SK-N-MC (cell line): ENCODE measurements at regions not wholly inside any gene's neighbourhood (a gene's known extent, or its start where the extent isn't known, plus 50 kb on each side); places are given as distances from the start of the nearest gene placed in this dataset.

Source experiments
- DNase-seq: peaks from one replicate; pipeline ENCODE4 v3.0.0-alpha.2; 2011; ENCODE audit warnings: low read depth, low spot score
- H3K27ac ChIP-seq: fragments of 200-600 bp; sonication (generic); 2 replicates; pipeline ENCODE4 v1.5.1; 2016; ENCODE audit warnings: mixed run types
- H3K36me3 ChIP-seq: fragments of 200-600 bp; sonication (generic); 2 replicates; pipeline ENCODE4 v1.6.1; 2017; ENCODE audit warnings: antibody characterized with exemption, low read length, mixed read lengths; ENCODE audit not compliant: insufficient read depth
- H3K4me3 ChIP-seq: fragments of 200-600 bp; sonication (generic); 2 replicates; pipeline ENCODE4 v1.5.1; 2016
- H3K9ac ChIP-seq: fragments of 200-600 bp; sonication (generic); 2 replicates; pipeline ENCODE4 v1.8.0; 2017; ENCODE audit warnings: mixed run types, mixed read lengths; ENCODE audit not compliant: insufficient read length
- H3K9me3 ChIP-seq: fragments of 200-600 bp; sonication (generic); 2 replicates; pipeline ENCODE4 v1.6.1; 2017; ENCODE audit warnings: low read depth, mild to moderate bottlenecking, antibody characterized with exemption, low read length, moderate library complexity, mixed read lengths
- EZH2 ChIP-seq: fragments of 200-600 bp; sonication (generic); IDR thresholded peaks from one replicate; pipeline ENCODE4 v1.6.1; 2017; ENCODE audit warnings: antibody characterized with exemption
- FOXP2 ChIP-seq: optimal IDR thresholded peaks from 2 replicates; pipeline ENCODE3; 2011; ENCODE audit warnings: mild to moderate bottlenecking, moderate library complexity; ENCODE audit not compliant: insufficient read depth; ENCODE audit errors: extremely low read length, control extremely low read depth
- POLR2AphosphoS5 ChIP-seq: IDR thresholded peaks from 2 replicates; pipeline ENCODE4 v1.6.1; 2012; ENCODE audit warnings: mild to moderate bottlenecking, low read depth, low read length, borderline replicate concordance

DNA sequence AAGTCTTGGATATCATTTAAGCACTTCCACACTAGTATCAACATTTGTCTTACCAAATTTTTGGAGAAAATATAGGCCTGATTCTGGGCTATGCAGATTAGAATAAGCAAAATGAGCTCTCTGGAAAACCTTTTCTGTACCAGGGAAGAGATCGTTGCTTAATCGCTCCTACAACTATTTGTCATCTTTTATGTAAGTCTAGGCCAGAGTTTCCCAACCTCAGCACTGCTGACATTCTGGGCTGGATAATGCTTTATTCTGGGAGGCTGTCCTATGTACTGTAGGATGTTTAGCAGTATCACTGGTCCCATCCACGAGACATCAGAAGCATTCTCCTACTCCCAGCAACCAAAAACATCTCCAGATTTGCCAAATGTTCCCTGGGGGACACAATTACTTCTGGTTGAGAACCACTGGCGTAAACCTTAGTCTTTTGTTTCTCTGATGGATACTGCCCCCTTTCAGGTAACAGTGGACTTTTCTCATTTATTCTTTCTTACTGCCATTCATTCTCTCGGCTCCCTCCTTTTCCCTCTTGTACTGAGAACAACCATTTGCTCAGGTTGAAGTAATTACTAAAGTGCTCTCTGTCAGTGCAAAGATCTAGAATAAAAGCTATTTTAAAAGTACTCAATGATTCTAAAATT is 316.9 kb upstream of the E2F7 start:
- Histone ChIP-seq H3K9me3 (no peaks in the 10 kb centered on the region), H3K4me3 (no peak overlapping the region), H3K9ac (no peak overlapping the region), H3K36me3 (no peaks in the 10 kb centered on the region), H3K27ac (no peak overlapping the region)
- no peak for DNase-seq
- TF ChIP-seq EZH2 (no peak), FOXP2 (no peak), POLR2AphosphoS5 (no peak)

DNA sequence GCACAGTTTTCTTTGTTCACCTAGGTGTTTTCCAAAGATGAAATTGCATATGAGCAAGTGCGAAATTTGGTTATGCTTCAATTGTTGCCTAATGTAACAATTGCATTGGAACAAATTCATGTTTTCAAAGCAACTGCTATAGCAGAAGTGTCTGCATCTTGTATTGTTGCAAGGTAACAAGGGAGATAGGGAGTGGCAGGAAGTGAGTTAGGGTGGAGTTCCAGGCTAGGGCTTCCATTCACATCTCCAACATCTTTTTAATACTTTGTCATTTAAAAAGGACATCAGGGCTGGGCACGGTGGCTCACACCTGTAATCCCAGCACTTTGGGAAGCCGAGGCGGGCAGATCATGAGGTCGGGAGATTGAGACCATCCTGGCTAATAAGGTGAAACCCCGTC is 312.3 kb upstream of the E2F7 start:
- H3K4me3 ChIP-seq, result no peak overlapping the region
- H3K9me3 ChIP-seq, result no peaks in the 10 kb centered on the region
- H3K9ac ChIP-seq, result no peak overlapping the region
- H3K36me3 ChIP-seq, result no peaks in the 10 kb centered on the region
- no peak for TF ChIP-seq POLR2AphosphoS5
- no peak overlapping the region for H3K27ac ChIP-seq
- DNase-seq, result no peak

DNA sequence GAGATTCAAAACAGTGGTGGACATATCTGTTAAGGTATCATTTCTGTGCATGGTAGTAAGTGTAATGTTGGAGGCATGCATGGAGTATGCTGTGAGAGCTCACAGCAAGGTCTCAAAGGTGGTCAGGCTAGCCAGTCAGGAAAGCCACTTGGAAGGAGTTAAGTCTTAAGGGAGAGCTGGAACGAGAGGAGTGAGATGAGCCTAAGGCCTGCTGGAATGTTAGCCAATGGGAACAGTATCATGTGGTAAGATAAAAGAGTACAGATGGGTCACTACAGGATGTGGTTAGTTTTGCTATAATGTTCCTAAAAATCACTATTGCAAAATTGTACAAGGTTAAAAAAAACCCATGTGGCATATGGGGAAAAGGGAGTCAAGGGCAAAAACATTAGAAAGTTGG is 311.7 kb upstream of the E2F7 start:
- no peak overlapping the region for H3K27ac ChIP-seq
- no peak for TF ChIP-seq POLR2AphosphoS5
- TF ChIP-seq EZH2, result no peak
- TF ChIP-seq FOXP2, result no peak
- DNase-seq, result no peak

DNA sequence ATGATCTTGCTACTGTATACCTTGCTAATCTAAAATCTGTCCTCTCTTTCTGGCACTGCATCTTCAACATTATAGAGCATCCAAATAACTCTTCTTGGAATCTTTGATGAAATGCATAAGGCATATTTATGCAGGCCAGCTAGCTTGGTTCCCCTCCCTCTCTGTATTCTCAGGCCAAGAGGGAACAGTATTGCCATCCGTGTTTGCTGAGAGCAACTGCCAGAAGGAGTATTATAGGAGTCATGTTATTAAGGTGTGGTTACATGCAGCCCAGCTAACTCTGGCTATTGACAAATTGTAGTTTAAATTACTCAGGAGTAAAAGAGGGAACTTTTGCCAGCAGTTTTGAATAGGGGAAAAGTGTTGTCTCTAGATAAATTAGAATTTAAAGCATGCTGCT is 309.3 kb upstream of the E2F7 start:
- Histone ChIP-seq H3K36me3 (no peaks in the 10 kb centered on the region), H3K4me3 (no peak overlapping the region), H3K9ac (no peak overlapping the region), H3K27ac (no peak overlapping the region), H3K9me3 (no peaks in the 10 kb centered on the region)
- TF ChIP-seq POLR2AphosphoS5, result no peak
- TF ChIP-seq EZH2, result no peak
- TF ChIP-seq FOXP2, result no peak
- no peak for DNase-seq

More for the DNA sequence above, 311.7 kb upstream of the E2F7 start:
- no peaks in the 10 kb centered on the region for H3K9me3 ChIP-seq
- no peaks in the 10 kb centered on the region for H3K36me3 ChIP-seq
- H3K4me3 ChIP-seq, result no peak overlapping the region
- no peak overlapping the region for H3K9ac ChIP-seq

DNA sequence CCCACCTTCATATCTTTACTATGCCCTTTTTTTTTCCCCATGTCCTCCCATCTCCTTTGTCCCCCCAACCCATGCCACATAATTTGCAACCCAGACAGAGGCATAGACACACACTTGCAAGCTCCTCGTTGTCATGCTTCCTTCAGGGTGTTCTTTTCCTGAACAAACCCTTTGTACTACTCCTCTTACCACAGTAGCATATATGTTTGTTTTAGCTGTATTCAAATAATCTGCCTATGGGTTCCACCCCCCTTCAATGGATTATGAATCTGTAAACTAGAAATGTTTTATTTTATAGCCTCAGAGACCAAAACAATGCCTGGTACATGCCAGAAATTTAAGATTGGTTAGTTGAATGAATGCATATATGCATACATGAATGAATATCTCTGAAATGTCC is 307.1 kb upstream of the E2F7 start:
- Histone ChIP-seq H3K9me3 (no peaks in the 10 kb centered on the region), H3K36me3 (no peaks in the 10 kb centered on the region), H3K4me3 (no peak overlapping the region), H3K9ac (no peak overlapping the region), H3K27ac (no peak overlapping the region)
- no peak for DNase-seq
- no peak for TF ChIP-seq FOXP2
- no peak for TF ChIP-seq EZH2
- no peak for TF ChIP-seq POLR2AphosphoS5

DNA sequence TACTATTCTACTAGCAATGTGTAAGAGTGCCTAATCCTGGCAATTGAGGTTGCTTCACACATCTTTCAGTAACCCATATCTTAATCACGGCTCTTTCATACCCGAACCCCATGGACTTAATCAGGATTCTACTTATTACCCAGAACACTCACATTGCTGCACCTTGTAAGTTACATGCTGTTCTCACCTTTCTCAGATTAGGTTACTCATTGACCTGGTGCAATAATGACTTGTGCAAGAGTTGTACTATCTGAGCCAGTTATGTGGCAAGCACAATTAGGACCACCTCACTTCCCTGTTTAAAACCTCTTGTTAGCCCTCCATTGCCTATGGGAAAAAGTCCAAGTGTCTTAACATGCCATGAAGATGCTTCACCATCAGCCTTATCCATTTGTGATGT is 306.7 kb upstream of the E2F7 start:
- Histone ChIP-seq H3K27ac (no peak overlapping the region), H3K4me3 (no peak overlapping the region), H3K9ac (no peak overlapping the region), H3K9me3 (no peaks in the 10 kb centered on the region), H3K36me3 (no peaks in the 10 kb centered on the region)
- TF ChIP-seq FOXP2, result no peak
- no peak for TF ChIP-seq EZH2
- TF ChIP-seq POLR2AphosphoS5, result no peak
- no peak for DNase-seq

DNA sequence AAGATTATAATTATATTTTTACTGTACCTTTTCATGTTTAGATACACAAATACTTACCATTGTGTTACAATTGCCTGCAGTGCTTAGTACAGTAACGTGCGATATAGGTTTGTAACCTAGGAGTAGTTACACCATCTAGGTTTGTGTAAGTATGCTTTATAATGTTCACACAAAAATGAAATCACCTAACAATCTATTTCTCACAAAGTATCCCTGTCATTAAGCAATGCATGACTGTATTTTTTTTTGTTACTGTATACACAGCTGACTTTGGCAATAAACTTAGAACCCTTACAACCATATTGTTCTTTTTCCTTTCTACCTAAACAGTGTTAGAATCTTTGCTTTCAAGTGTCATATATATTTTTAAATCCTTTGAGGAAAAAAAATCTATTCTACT is 303.0 kb upstream of the E2F7 start:
- Histone ChIP-seq H3K9me3 (no peaks in the 10 kb centered on the region), H3K27ac (no peak overlapping the region), H3K4me3 (no peak overlapping the region), H3K36me3 (no peaks in the 10 kb centered on the region), H3K9ac (no peak overlapping the region)
- DNase-seq, result no peak
- no peak for TF ChIP-seq POLR2AphosphoS5
- TF ChIP-seq FOXP2, result no peak
- no peak for TF ChIP-seq EZH2

DNA sequence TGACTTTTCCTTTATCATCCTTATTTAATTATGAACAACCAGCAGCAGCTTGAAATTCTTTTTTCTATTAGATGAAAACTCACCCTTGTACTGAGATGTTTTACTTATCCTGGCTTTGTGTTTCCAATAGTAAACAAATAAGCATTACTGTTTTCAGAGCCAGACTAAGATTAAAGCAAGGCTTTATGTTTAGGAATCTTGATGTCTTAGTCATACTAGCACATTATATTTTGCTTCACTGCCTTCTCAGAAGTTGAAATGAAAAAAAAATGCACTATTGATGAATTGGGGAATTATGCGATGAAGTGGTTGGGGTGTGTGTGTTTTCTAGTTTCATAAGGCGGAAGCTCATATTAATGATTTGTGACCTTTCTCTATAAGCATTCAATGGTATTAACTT is 301.2 kb upstream of the E2F7 start:
- no peak for TF ChIP-seq FOXP2
- TF ChIP-seq POLR2AphosphoS5, result no peak
- no peak for TF ChIP-seq EZH2
- no peak for DNase-seq

DNA sequence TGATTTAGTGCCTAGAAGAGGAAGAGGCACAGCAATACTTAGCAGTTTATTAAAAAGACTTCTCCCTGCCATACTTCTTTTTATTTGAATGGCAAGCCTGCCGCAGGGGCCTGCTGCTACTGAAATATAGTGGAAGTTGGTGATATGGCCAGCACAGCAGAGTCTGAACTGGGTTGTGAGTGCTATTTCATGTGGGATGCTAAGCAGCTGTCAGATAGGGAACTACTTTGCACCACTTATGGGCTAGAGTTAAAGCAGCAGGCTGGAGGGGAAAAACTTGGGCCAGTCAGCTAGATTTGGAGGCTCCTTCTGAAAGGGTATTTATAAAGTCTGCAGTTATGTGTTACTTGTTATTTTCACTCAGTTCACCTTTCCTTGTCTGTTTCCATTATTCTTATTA is 299.0 kb upstream of the E2F7 start:
- Histone ChIP-seq H3K27ac (no peak overlapping the region), H3K4me3 (no peak overlapping the region), H3K36me3 (no peaks in the 10 kb centered on the region), H3K9ac (no peak overlapping the region), H3K9me3 (no peaks in the 10 kb centered on the region)
- no peak for DNase-seq
- no peak for TF ChIP-seq POLR2AphosphoS5
- TF ChIP-seq EZH2, result no peak
- no peak for TF ChIP-seq FOXP2

More for the DNA sequence above, 301.2 kb upstream of the E2F7 start:
- Histone ChIP-seq H3K9ac (no peak overlapping the region), H3K9me3 (no peaks in the 10 kb centered on the region), H3K36me3 (no peaks in the 10 kb centered on the region), H3K27ac (no peak overlapping the region), H3K4me3 (no peak overlapping the region)
